HepG2 (cell line): ENCODE measurements at regions not wholly inside any gene's neighbourhood (a gene's known extent, or its start where the extent isn't known, plus 50 kb on each side); places are given as distances from the start of the nearest gene placed in this dataset.

Experiments
- ATAC-seq: fragments of 200-7000 bp; cut with Tn5 transposase; 3 replicates; pipeline ENCODE4 v1.9.1; 2020; ENCODE audit warnings: mild to moderate bottlenecking, moderate library complexity
- BruUV-seq: library from RNA; stranded (reverse); fragments of 400-500 nt; replicated peaks from 2 replicates; lab custom pipeline; 2021; lab: Mats Ljungman, UMichigan
- CTCF ChIA-PET: fragments of 300-600 bp; formaldehyde crosslinking; extraction: SDS; loops from one replicate; lab custom pipeline; 2021; ENCODE audit warnings: low total read pairs, inconsistent platforms, low intra/inter-chr PET ratio; lab: Yijun Ruan, JAX
- POLR2A ChIA-PET: fragments of 350-600 bp; sonication (Branson Sonifier 250); formaldehyde crosslinking; loops from one replicate; lab custom pipeline; 2020; ENCODE audit warnings: antibody characterized with exemption, inconsistent platforms; lab: Yijun Ruan, JAX
- DNase-seq: peaks from one replicate; pipeline ENCODE4 v3.0.0-alpha.2; 2015; ENCODE audit warnings: low spot score
- FAIRE-seq: peaks from 3 replicates; lab custom pipeline; 2011; peaks lifted over from hg19 to GRCh38; lab: Jason Lieb, UNC
- H2AFZ ChIP-seq: one replicate; pipeline ENCODE4 v1.6.1; 2011; ENCODE audit warnings: low read length, inconsistent platforms
- H3K27ac ChIP-seq: fragments of 300-600 bp; 3 replicates; pipeline ENCODE4 v1.8.0; 2011; ENCODE audit warnings: mixed run types, mild to moderate bottlenecking, mixed read lengths, low read length, inconsistent platforms; ENCODE audit not compliant: insufficient read depth; ENCODE audit errors: extremely low read length
- H3K27me3 ChIP-seq, 2 experiments: fragments of 200-600 bp in 1 of 2; 2 replicates in 1 of 2; 3 replicates in 1 of 2; pipeline versions ENCODE4 v1.6.0 to v1.8.0; 2011; ENCODE audit warnings: low read length in 2 of 2, mild to moderate bottlenecking in 2 of 2, moderate library complexity in 2 of 2, inconsistent platforms in 1 of 2; ENCODE audit not compliant: insufficient read depth in 2 of 2, control insufficient read depth in 1 of 2
- H3K36me3 ChIP-seq, 2 experiments: fragments of 200-600 bp in 1 of 2; replicated peaks in 1 of 2; 2 replicates in 1 of 2; 3 replicates in 1 of 2; pipeline versions ENCODE4 v1.5.1 to v1.8.0; 2011; ENCODE audit warnings: low read length in 2 of 2, inconsistent platforms in 1 of 2; ENCODE audit not compliant: insufficient read depth in 2 of 2, control insufficient read depth in 1 of 2
- H3K4me1 ChIP-seq: 2 replicates; pipeline ENCODE4 v1.5.1; 2012; ENCODE audit warnings: low read length, inconsistent platforms; ENCODE audit not compliant: insufficient read depth
- H3K4me2 ChIP-seq: 2 replicates; pipeline ENCODE4 v1.6.0; 2011; ENCODE audit warnings: low read depth, low read length, inconsistent platforms
- H3K4me3 ChIP-seq, 3 experiments: fragments of 200-600 bp in 1 of 3; sonication (generic), shearing (Covaris generic) in 1 of 3; replicated peaks in 1 of 3; 2 replicates each; pipeline ENCODE4 v1.5.1; 2011 to 2016; ENCODE audit warnings: low read length in 3 of 3, inconsistent platforms in 2 of 3, low read depth in 2 of 3, mild to moderate bottlenecking in 2 of 3, control low read depth in 1 of 3, mixed read lengths in 1 of 3; ENCODE audit not compliant: insufficient read depth in 1 of 3
- H3K79me2 ChIP-seq: one replicate; pipeline ENCODE4 v1.6.1; 2011; ENCODE audit warnings: low read length, inconsistent platforms; ENCODE audit not compliant: insufficient read depth
- H3K9ac ChIP-seq: 2 replicates; pipeline ENCODE4 v1.6.0; 2011; ENCODE audit warnings: mild to moderate bottlenecking, low read depth, low read length, inconsistent platforms; ENCODE audit not compliant: insufficient read depth
- H3K9me3 ChIP-seq: 2 replicates; pipeline ENCODE4 v1.5.1; 2012; ENCODE audit warnings: mild to moderate bottlenecking, low read length
- H4K20me1 ChIP-seq: 2 replicates; pipeline ENCODE4 v1.6.0; 2011; ENCODE audit warnings: inconsistent platforms, mild to moderate bottlenecking, low read length, moderate library complexity; ENCODE audit not compliant: insufficient read depth
- GLMP ChIP-seq: sonication (generic); formaldehyde crosslinking; IDR thresholded peaks from 2 replicates; pipeline ENCODE4 v1.9.0; 2021; ENCODE audit warnings: missing genetic modification reagents, mild to moderate bottlenecking, borderline replicate concordance
- HNRNPUL1 ChIP-seq: fragments of 200-400 bp; formaldehyde crosslinking; IDR thresholded peaks from 2 replicates; pipeline ENCODE4 v1.6.1; 2017; ENCODE audit warnings: low read depth, mild to moderate bottlenecking, low read length, moderate library complexity
- JARID2 ChIP-seq: sonication (generic); formaldehyde crosslinking; IDR thresholded peaks from 2 replicates; pipeline ENCODE4 v1.8.1; 2023; ENCODE audit warnings: missing genetic modification reagents, inconsistent platforms; ENCODE audit not compliant: insufficient replicate concordance
- KLF16 ChIP-seq, 2 experiments: sonication (generic) in 1 of 2; formaldehyde crosslinking in 1 of 2; IDR thresholded peaks; 2 replicates each; pipeline versions ENCODE4 v1.6.1 to v1.8.0; 2016 to 2023; ENCODE audit warnings: missing genetic modification reagents in 2 of 2, missing compliant biosample characterization in 1 of 2
- LBX2 ChIP-seq: sonication (generic); formaldehyde crosslinking; IDR thresholded peaks from 2 replicates; pipeline ENCODE4 v1.5.0; 2020; ENCODE audit warnings: missing genetic modification reagents, mild to moderate bottlenecking, borderline replicate concordance
- MXI1 ChIP-seq: IDR thresholded peaks from 3 replicates; pipeline ENCODE4 v1.6.1; 2012; ENCODE audit warnings: low read depth, low read length, inconsistent platforms, borderline replicate concordance
- NR3C1 ChIP-seq: sonication (generic); formaldehyde crosslinking; IDR thresholded peaks from 2 replicates; pipeline ENCODE4 v1.4.0; 2020; ENCODE audit warnings: missing genetic modification reagents
- NRL ChIP-seq: sonication (generic); formaldehyde crosslinking; IDR thresholded peaks from 2 replicates; pipeline ENCODE4 v1.5.0; 2020; ENCODE audit warnings: missing genetic modification reagents, mild to moderate bottlenecking, moderate library complexity, borderline replicate concordance
- SP140L ChIP-seq: sonication (generic); formaldehyde crosslinking; IDR thresholded peaks from 2 replicates; pipeline ENCODE4 v1.4.0; 2020; ENCODE audit warnings: missing genetic modification reagents, borderline replicate concordance
- ZNF329 ChIP-seq: sonication (generic); formaldehyde crosslinking; IDR thresholded peaks from 2 replicates; pipeline ENCODE4 v1.9.0; 2021; ENCODE audit warnings: low read depth, mild to moderate bottlenecking, missing genetic modification reagents
- ZNF770 ChIP-seq: sonication (generic); formaldehyde crosslinking; IDR thresholded peaks from 2 replicates; pipeline ENCODE4 v1.5.0; 2020; ENCODE audit warnings: mild to moderate bottlenecking, missing genetic modification reagents
- ZSCAN30 ChIP-seq: sonication (generic); formaldehyde crosslinking; IDR thresholded peaks from 2 replicates; pipeline ENCODE4 v1.5.0; 2020; ENCODE audit warnings: mild to moderate bottlenecking, missing genetic modification reagents
- WGBS: methylation state at CpG from one replicate; pipeline ENCODE4 v1.1.6; 2017; ENCODE audit warnings: low lambda C conversion rate; 5-methylcytosine and 5-hydroxymethylcytosine counted together
- in situ Hi-C: cut with HindIII; loops from 2 replicates; pipeline ENCODE4 v1.10.0; 2017; ENCODE audit warnings: low pct_unique_long_range_greater_than_20kb; ENCODE audit not compliant: extremely low pct_ligation_motif_present
- intact Hi-C: fragments of 100-400 bp; cut with micrococcal nuclease; formaldehyde crosslinking; loops from one replicate; pipeline ENCODE4 v1.10.0; 2022; ENCODE audit not compliant: unreplicated experiment
- TF ChIP-seq, protein P1 (sequence below): sonication (generic); formaldehyde crosslinking; IDR thresholded peaks from 2 replicates; pipeline ENCODE4 v1.4.0; 2020; ENCODE audit warnings: missing genetic modification reagents, low read depth, mild to moderate bottlenecking, borderline replicate concordance

- TF ChIP-seq ZNF770 (CRISPR knock-in tag) (no peak), LBX2 (CRISPR knock-in tag) (no peak), MXI1 (no peak), ZSCAN30 (CRISPR knock-in tag) (no peak), KLF16 (CRISPR knock-in tag; IDR thresholded peaks at IDR 0.05) (no peak), SP140L (CRISPR knock-in tag) (no peak), ZNF329 (CRISPR knock-in tag) (no peak)
- TF ChIP-seq, all 625 proteins: peak for 0
Measured at GRCh38 chr3:154549391-154549790, 119.4 kb upstream of the GPR149 start (continued).

DNA sequence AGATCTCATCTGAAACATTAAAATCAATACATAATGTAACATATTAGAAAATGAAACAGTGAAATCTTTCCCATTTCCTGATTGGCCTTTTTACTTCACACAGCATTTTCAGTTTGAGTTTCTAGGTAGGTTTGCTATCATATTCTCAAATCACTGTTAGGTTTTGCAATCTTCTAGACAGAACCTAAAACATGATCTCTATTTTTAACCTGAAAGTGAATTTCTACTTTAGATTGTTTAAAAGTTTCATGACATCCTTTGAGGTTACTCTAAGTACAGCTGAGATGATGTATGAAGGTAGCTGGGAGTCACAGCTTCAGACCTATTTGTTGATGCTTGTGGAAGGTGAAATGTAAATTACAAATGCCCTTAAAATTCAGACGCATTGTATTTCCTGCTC is 118.4 kb upstream of the GPR149 start:
- CTCF ChIA-PET: no interaction called here
- Histone ChIP-seq H3K4me2 (no peak overlapping the region), H4K20me1 (no peaks in the 10 kb centered on the region), H3K79me2 (no peaks in the 10 kb centered on the region), H3K4me1 (no peaks in the 10 kb centered on the region), H3K4me3 (no peak overlapping the region), H3K27ac (no peak overlapping the region), H2AFZ (no peak overlapping the region), H3K9ac (no peak overlapping the region), H3K9me3 (no peaks in the 10 kb centered on the region), H3K36me3 (no peaks in the 10 kb centered on the region), H3K27me3 (no peaks in the 10 kb centered on the region)
- DNase-seq (no peak), ATAC-seq (no peak), FAIRE-seq (no peak)
- no TSS peak for BruUV-seq
- intact Hi-C loops (no loop called here), in situ Hi-C loops (no loop called here)
- POLR2A ChIA-PET: no interaction called here
- TF ChIP-seq HNRNPUL1 (no peak), GLMP (CRISPR knock-in tag) (no peak), NRL (CRISPR knock-in tag) (no peak), JARID2 (no peak), NR3C1 (CRISPR knock-in tag) (no peak)
- TF ChIP-seq, protein P1, sequence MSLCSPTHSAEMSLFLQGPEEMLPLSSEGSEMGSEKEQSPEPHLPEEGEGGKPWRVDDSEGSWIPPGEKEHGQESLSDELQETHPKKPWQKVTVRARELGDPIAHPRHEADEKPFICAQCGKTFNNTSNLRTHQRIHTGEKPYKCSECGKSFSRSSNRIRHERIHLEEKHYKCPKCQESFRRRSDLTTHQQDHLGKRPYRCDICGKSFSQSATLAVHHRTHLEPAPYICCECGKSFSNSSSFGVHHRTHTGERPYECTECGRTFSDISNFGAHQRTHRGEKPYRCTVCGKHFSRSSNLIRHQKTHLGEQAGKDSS (CRISPR knock-in tag): no peak
- WGBS: 0% methylated on average over 1 of the region's 1 CpG
